NCI-H69 (cell line): ENCODE measurements at regions not wholly inside any gene's neighbourhood (a gene's known extent, or its start where the extent isn't known, plus 50 kb on each side); places are given as distances from the start of the nearest gene placed in this dataset.

Source experiments
- DNase-seq: peaks from one replicate; lab custom pipeline; 2025; lab: John Stamatoyannopoulos, UW

DNA sequence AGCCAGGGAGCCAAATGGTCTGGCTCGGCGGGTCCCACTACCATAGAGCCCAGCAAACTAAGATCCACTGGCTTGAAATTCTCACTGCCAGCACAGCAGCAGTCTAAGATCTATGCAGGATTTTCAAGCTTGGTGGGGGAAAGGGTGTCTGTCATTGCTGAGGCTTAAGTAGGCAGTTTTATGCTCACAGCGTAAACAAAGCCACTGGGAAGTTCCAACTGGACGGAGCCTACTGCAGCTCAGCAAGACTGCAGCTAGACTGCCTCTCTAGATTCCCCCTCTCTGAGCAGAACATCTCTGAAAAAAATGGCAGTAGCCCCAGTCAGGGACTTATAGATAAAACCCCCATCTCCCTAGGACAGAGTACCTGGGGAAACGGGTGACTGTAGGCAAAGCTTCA is 277.6 kb upstream of the PHF14 start:
- no peak for DNase-seq

- no peak for DNase-seq
Measured at GRCh38 chr7:10703059-10703458, 270.6 kb upstream of the PHF14 start.

DNA sequence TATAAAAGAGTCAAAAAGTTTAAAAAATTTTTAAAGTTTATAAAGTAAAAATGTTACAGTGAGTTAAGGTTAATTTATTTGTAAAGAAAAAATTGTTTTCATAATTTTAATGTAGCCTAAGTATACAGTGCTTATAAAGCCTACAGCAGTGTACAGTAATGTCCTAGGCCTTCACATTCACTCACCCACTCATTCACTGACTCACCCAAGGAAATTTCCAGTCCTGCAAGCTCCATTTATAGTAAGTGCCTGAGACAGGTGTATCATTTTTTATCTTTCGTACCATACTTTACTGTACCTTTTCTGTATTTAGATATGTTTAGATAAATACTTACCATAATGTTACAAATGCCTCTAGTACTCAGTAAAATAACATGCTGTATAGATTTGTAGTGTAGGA is 269.7 kb upstream of the PHF14 start:
- no peak for DNase-seq

DNA sequence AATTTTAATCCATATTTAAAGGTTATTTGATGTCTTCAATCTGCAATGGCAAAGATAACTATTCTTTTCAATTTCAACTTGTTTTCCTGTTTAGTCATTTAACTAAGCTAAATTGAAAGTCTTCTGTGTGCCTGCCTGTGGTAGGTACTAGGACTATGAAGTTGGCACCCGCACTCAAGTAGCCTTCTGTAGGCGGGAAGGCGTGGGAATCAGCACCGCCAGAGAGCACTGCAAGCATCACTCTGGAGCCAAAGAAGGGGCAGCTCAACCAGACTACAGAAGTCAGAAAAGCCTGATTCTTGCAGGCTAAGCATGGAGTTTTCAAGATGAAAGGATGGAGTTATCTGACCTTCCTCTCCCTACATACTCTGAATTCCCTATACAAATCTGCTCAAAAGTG is 269.0 kb upstream of the PHF14 start:
- no peak for DNase-seq

GRCh38 chr7:10706875-10707493 is 266.7 kb upstream of the PHF14 start:
- DNase-seq: no peak

DNA sequence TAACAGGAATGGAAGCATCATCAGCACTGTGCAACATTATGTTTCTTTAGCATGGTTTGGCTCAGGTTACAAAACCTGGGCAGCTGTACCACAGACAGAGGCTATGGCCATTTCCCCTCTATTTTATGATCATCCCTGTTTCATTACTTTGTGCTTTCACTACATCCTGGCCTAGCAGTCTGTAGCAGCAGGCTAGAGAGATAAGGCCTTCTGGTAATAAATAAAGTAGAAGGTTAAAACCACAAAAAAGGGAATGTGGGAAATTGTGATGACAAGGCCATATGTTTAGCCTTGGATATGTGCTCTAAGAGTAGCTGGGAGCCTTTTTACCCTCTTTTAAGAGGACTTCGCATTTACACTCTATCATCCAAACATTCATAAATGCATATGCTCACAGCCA is 266.2 kb upstream of the PHF14 start:
- DNase-seq: peak; percentile 36

DNA sequence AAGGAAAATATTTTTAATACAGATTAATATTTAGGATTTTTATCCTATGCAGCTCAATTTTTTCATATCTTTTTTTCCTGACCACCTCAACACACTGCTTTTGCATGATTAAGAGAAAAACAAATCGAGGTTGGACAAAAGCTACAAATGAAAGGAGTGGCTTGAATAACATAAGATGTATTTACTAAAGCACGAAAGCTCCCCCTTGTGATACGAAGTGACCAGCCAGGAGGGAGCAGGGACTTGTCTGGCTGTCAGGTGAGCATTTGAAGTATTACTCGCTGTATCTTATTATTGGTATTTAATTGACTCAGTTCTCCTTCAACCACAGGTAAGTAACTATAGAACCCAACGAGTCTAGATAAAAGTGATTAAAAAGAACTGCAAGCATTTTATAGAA is 265.2 kb upstream of the PHF14 start:
- DNase-seq: peak; percentile 86

GRCh38 chr7:10718768-10719167 is 254.9 kb upstream of the PHF14 start:
- DNase-seq: no peak

- DNase-seq: peak; percentile 30
Measured at GRCh38 chr7:10720042-10720441, 253.6 kb upstream of the PHF14 start.

- no peak for DNase-seq
Measured at GRCh38 chr7:10721289-10721688, 252.4 kb upstream of the PHF14 start.

DNA sequence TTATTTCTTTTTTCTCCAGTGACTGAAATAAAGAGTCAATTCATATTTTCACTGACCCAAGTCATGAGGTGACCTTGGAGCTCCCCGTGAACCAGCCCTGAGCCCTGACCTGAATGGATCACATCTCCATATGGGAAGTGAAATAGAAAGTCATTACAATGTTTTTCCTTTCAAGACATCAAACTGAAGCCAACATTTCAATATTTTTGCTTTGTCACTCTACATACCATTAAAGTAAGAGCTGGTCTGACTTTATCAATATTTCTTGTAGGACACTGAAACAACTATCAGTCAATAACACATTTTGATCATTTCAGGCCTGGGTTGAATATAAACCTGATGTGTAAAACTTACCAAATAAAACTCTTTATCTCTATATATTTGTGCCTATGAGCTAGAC is 249.8 kb upstream of the PHF14 start:
- no peak for DNase-seq

DNA sequence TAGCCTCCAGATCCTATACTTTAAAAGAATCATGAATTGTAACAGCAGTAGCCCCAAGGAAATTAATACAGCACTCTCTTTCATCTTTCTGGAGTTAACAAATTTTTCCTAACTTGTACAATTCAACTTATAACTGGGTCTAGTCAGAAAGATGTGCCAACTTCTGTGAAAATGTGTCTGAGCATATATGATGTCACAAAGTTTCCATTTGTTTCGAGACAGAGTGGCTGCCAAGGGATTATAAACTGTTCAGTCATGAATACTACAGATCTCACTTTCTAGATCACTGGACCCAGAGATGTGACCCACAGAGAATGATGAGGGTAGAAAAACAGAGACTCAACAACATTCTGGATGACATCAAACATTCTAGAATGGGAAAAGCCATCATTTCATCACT is 249.2 kb upstream of the PHF14 start:
- DNase-seq: no peak

DNA sequence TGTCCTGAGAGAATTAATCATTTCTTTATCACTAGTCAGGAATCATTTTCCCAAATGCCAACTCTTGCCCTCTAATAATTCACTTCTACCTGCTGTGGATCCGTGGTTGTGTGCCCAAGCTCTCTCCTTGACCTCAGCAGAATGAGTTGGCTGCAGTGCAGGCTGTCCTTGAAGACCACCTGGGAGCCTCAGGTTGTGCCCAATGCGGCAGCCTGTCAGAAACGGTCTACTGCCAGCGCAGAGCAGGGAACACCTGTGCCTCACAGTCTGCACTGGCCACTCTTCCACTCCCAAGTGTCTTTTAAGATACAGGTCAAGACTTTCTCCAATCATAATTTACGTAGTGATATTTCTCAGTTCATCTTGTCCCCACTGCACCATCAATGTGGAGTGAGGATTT is 246.0 kb upstream of the PHF14 start:
- no peak for DNase-seq

DNA sequence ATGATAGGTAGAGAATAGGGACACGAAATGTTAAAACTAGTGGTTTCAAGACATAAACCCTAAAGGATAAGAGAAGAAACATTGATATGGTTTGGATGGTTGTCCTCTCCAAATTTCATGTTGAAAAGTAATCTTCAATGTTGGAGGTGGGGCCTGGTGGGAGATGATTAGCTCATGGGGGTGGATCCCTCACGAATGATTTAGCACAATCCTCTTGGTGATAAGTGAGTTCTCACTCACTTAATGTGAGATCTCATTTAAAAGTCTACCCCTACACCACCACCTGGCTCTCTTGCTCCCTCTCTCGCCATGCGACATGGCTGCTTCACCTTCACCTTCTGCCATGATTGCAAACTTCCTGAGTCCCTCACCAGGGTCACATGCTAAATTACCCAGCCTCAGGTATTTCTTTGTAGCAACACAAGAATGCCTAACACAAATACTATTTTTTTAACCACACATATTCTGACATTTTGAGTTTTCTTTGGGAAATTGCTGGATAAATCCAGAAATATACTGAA is 242.4 kb upstream of the PHF14 start:
- no peak for DNase-seq

- DNase-seq: no peak
Measured at GRCh38 chr7:10733747-10734146, 239.9 kb upstream of the PHF14 start.

- DNase-seq: no peak
Measured at GRCh38 chr7:10734595-10734994, 239.1 kb upstream of the PHF14 start.

GRCh38 chr7:10739401-10739800 is 234.3 kb upstream of the PHF14 start:
- no peak for DNase-seq

DNA sequence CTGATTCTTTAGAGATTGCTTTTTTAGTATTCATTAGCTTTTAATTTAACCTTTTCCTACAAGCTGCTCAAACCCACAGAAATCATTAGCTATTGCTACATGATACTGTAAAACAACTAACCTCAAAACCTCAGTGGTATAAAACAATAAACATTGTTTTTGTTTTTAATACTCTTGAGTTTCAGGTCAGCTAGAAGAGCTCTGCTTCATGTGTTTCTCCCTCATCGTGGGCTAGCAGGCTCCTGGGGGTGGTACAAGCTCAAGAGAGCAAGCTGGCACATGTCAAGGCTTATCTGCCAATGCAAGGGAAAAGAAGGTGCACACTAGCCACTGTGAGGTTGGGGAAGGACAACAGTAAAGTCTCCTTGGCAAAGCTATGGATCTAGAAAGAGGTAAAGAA is 232.9 kb upstream of the PHF14 start:
- no peak for DNase-seq

GRCh38 chr7:10756981-10757380 is 216.7 kb upstream of the PHF14 start:
- DNase-seq: no peak

DNA sequence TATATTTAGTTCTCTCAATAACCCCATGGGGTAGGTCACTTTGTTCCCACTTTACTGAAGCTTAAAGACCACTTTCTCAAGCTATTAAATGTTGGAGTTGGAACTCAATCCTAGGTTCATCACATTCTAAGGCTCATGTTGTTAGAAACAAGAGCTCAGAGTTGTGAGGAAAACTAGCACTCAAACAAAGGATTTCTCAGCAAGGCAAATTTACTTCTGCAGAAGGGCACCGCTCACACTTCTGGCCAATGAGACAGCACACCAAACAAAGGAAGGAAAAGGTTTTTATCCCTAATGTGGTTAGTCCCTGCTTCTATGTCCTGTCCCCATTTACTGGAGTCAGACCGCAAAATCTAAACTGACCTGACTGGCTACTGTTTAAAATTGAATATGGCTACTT is 214.6 kb upstream of the PHF14 start:
- no peak for DNase-seq

- DNase-seq: no peak
Measured at GRCh38 chr7:10767771-10768170, 205.9 kb upstream of the PHF14 start.

DNA sequence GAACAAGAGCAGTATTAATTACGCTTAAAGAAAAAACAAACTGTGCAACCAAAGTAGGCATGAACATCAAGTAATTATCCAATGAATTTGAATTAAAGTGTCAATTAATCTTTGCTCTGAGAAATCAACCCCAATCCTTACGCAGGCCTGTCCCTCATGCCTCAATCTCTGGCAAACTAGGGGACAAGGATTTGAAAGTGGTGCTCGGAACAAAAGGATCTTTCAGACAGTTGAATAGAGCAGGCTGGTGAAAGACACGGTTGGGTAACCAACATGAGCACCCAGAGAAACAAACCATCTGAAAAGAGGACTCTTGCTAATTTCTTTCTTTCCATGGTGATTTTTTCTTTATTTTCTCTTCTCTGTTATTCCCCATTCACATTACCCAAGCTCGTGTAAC is 203.5 kb upstream of the PHF14 start:
- DNase-seq: no peak

- no peak for DNase-seq
Measured at GRCh38 chr7:10773430-10773829, 200.2 kb upstream of the PHF14 start.
